Lower leg skin (tissue), 3 donors: ENCODE measurements at regions not wholly inside any gene's neighbourhood (a gene's known extent, or its start where the extent isn't known, plus 50 kb on each side); places are given as distances from the start of the nearest gene placed in this dataset.

Source experiments
- POLR2A ChIP-seq, 2 donors: fragments of 450-650 bp; IDR thresholded peaks; one replicate each; pipeline ENCODE4 v1.6.1; 2016 to 2017; ENCODE audit warnings: antibody characterized with exemption in 2 of 2, mild to moderate bottlenecking in 1 of 2, moderate library complexity in 1 of 2
- TF ChIP-seq, protein P1 (sequence below), 3 donors: fragments of 450-650 bp; IDR thresholded peaks; one replicate each; pipeline ENCODE4 v1.5.1; 2016; ENCODE audit warnings: antibody characterized with exemption in 3 of 3, mild to moderate bottlenecking in 3 of 3, moderate library complexity in 2 of 3

DNA sequence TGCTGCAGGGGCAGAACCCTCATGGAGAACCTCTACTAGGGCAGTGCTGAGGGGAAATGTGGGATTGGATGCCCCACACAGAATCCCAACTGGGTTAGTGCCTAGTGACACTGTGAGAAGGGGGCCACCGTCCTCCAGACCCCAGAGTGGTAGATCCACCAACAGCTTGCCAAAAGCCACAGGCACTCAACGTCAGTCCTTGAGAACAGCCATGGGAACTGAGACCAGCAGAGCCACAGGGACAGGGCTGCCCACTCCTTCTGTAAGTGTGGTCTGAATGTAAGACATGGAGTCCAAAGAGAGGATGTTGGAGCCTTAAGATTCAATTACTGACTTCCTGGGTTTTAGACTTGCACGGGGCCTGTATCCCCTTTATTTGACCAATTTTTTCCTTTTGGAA lies 1451.5 kb downstream of the SI start:
- TF ChIP-seq, protein P1, sequence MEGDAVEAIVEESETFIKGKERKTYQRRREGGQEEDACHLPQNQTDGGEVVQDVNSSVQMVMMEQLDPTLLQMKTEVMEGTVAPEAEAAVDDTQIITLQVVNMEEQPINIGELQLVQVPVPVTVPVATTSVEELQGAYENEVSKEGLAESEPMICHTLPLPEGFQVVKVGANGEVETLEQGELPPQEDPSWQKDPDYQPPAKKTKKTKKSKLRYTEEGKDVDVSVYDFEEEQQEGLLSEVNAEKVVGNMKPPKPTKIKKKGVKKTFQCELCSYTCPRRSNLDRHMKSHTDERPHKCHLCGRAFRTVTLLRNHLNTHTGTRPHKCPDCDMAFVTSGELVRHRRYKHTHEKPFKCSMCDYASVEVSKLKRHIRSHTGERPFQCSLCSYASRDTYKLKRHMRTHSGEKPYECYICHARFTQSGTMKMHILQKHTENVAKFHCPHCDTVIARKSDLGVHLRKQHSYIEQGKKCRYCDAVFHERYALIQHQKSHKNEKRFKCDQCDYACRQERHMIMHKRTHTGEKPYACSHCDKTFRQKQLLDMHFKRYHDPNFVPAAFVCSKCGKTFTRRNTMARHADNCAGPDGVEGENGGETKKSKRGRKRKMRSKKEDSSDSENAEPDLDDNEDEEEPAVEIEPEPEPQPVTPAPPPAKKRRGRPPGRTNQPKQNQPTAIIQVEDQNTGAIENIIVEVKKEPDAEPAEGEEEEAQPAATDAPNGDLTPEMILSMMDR (IDR thresholded peaks at IDR 0.05) = no peak
- no peak for TF ChIP-seq POLR2A (IDR thresholded peaks at IDR 0.05)
